Keratinocyte (primary cell): ENCODE measurements at regions not wholly inside any gene's neighbourhood (a gene's known extent, or its start where the extent isn't known, plus 50 kb on each side); places are given as distances from the start of the nearest gene placed in this dataset.

Source experiments
- DNase-seq: peaks from one replicate; pipeline ENCODE4 v3.0.0-alpha.2; 2011; ENCODE audit warnings: low read depth, missing footprints, low spot score
- FAIRE-seq: peaks from 2 replicates; lab custom pipeline; 2011; peaks lifted over from hg19 to GRCh38; lab: Jason Lieb, UNC
- H2AFZ ChIP-seq: 2 replicates; pipeline ENCODE4 v1.6.0; 2012; ENCODE audit warnings: low read length, control low read depth, inconsistent platforms; ENCODE audit not compliant: control insufficient read depth
- H3K27ac ChIP-seq: 2 replicates; pipeline ENCODE4 v1.5.1; 2011; ENCODE audit warnings: low read length; ENCODE audit not compliant: control insufficient read depth, insufficient read depth
- H3K27me3 ChIP-seq: 3 replicates; pipeline ENCODE4 v1.6.0; 2011; ENCODE audit warnings: low read length; ENCODE audit not compliant: control insufficient read depth, insufficient read depth; ENCODE audit errors: extremely low read depth
- H3K36me3 ChIP-seq, 2 experiments: 2 replicates in 1 of 2; 3 replicates in 1 of 2; pipeline ENCODE4 v1.5.1; 2011; ENCODE audit warnings: low read length in 2 of 2, mild to moderate bottlenecking in 1 of 2; ENCODE audit not compliant: control insufficient read depth in 2 of 2, insufficient read depth in 2 of 2; ENCODE audit errors: extremely low read depth in 1 of 2
- H3K4me1 ChIP-seq: 3 replicates; pipeline ENCODE4 v1.5.1; 2011; ENCODE audit warnings: low read length; ENCODE audit not compliant: control insufficient read depth, insufficient read depth; ENCODE audit errors: extremely low read depth
- H3K4me2 ChIP-seq: 3 replicates; pipeline ENCODE4 v1.6.0; 2011; ENCODE audit warnings: low read depth, low read length; ENCODE audit not compliant: control insufficient read depth, insufficient read depth; ENCODE audit errors: extremely low read depth
- H3K4me3 ChIP-seq, 3 experiments: fragments of 200-600 bp in 1 of 3; sonication (generic) in 1 of 3; 2 replicates in 2 of 3; 3 replicates in 1 of 3; pipeline ENCODE4 v1.5.1; 2011 to 2016; ENCODE audit warnings: low read length in 3 of 3, mild to moderate bottlenecking in 3 of 3, control low read depth in 2 of 3, inconsistent platforms in 1 of 3, low read depth in 1 of 3, mixed read lengths in 1 of 3, mixed run types in 1 of 3, moderate library complexity in 1 of 3; ENCODE audit not compliant: control insufficient read depth in 2 of 3, insufficient read depth in 2 of 3; ENCODE audit errors: extremely low read depth in 1 of 3
- H3K79me2 ChIP-seq: 2 replicates; pipeline ENCODE4 v1.6.0; 2012; ENCODE audit warnings: low read length; ENCODE audit not compliant: control insufficient read depth, insufficient read depth
- H3K9ac ChIP-seq: 3 replicates; pipeline ENCODE4 v1.6.0; 2011; ENCODE audit warnings: low read length; ENCODE audit not compliant: control insufficient read depth, insufficient read depth; ENCODE audit errors: extremely low read depth
- H3K9me1 ChIP-seq: 3 replicates; pipeline ENCODE4 v1.6.0; 2011; ENCODE audit warnings: low read length; ENCODE audit not compliant: control insufficient read depth, insufficient read depth; ENCODE audit errors: extremely low read depth
- H3K9me3 ChIP-seq: 2 replicates; pipeline ENCODE4 v1.5.1; 2012; ENCODE audit warnings: low read depth, low read length; ENCODE audit not compliant: control insufficient read depth
- H4K20me1 ChIP-seq: 3 replicates; pipeline ENCODE4 v1.6.0; 2011; ENCODE audit warnings: low read length; ENCODE audit not compliant: control insufficient read depth, insufficient read depth; ENCODE audit errors: extremely low read depth
- EZH2 ChIP-seq: IDR thresholded peaks from one replicate; pipeline ENCODE4 v1.6.1; 2012; ENCODE audit warnings: inconsistent platforms, mild to moderate bottlenecking, low read length, moderate library complexity
- dilution Hi-C: fragments of 300-500 bp; cut with MboI; formaldehyde crosslinking; loops from one replicate; pipeline ENCODE4 v1.7.0; 2020; ENCODE audit warnings: low sequenced_read_pairs; ENCODE audit not compliant: extremely low pct_ligation_motif_present
- TF ChIP-seq, protein P1 (sequence below), 3 experiments: IDR thresholded peaks in 1 of 3; conservative IDR thresholded peaks in 1 of 3; optimal IDR thresholded peaks in 1 of 3; 2 replicates in 2 of 3; 3 replicates in 1 of 3; pipeline versions ENCODE3 to v1.5.1; 2011; ENCODE audit warnings: low read length in 3 of 3, mild to moderate bottlenecking in 3 of 3, moderate library complexity in 2 of 3, control low read depth in 1 of 3, inconsistent platforms in 1 of 3; ENCODE audit not compliant: insufficient read depth in 2 of 3; ENCODE audit errors: extremely low read depth in 1 of 3

DNA sequence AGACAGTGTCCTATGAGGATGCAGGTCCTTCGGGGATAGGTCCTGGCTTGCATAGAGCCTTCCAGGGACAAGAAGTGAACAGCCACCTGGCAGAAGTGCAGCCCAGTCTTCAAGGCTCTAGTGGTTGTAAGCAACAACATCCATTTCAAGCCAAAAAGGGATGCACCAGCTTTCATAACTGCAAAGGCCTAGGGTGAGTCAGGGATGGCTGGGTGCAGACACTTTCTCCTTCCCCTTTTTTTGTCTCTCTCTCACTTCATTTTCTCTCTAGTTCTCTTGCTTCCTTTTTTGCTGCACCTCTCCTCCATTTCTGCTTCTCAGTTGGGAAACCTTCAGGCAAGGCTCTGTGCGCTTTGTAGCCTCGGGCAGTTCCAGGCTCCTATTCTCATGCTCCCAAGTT lies 196.2 kb upstream of the ZNF536 start:
- Histone ChIP-seq H3K36me3 (no peaks in the 10 kb centered on the region), H3K4me1 (no peaks in the 10 kb centered on the region), H3K9ac (no peak overlapping the region), H3K27ac (no peak overlapping the region), H3K9me3 (peaks cover 9% of the 10 kb centered on the region), H3K79me2 (no peaks in the 10 kb centered on the region), H3K4me3 (no peak overlapping the region), H2AFZ (no peak overlapping the region), H3K27me3 (no peaks in the 10 kb centered on the region), H3K9me1 (no peaks in the 10 kb centered on the region), H3K4me2 (no peak overlapping the region), H4K20me1 (no peaks in the 10 kb centered on the region)
- no peak for DNase-seq
- FAIRE-seq, result no peak
- dilution Hi-C loops, result no loop called here
- TF ChIP-seq, protein P1, sequence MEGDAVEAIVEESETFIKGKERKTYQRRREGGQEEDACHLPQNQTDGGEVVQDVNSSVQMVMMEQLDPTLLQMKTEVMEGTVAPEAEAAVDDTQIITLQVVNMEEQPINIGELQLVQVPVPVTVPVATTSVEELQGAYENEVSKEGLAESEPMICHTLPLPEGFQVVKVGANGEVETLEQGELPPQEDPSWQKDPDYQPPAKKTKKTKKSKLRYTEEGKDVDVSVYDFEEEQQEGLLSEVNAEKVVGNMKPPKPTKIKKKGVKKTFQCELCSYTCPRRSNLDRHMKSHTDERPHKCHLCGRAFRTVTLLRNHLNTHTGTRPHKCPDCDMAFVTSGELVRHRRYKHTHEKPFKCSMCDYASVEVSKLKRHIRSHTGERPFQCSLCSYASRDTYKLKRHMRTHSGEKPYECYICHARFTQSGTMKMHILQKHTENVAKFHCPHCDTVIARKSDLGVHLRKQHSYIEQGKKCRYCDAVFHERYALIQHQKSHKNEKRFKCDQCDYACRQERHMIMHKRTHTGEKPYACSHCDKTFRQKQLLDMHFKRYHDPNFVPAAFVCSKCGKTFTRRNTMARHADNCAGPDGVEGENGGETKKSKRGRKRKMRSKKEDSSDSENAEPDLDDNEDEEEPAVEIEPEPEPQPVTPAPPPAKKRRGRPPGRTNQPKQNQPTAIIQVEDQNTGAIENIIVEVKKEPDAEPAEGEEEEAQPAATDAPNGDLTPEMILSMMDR (optimal IDR thresholded peaks at IDR 0.05 in 1 of 3, IDR thresholded peaks at IDR 0.05 in 1 of 3, conservative IDR thresholded peaks at IDR 0.05 in 1 of 3; ENCODE audit: extremely low read depth in 1 of 3, insufficient read depth in 2 of 3, low read length in 3 of 3), result no peak
- TF ChIP-seq EZH2, result no peak

DNA sequence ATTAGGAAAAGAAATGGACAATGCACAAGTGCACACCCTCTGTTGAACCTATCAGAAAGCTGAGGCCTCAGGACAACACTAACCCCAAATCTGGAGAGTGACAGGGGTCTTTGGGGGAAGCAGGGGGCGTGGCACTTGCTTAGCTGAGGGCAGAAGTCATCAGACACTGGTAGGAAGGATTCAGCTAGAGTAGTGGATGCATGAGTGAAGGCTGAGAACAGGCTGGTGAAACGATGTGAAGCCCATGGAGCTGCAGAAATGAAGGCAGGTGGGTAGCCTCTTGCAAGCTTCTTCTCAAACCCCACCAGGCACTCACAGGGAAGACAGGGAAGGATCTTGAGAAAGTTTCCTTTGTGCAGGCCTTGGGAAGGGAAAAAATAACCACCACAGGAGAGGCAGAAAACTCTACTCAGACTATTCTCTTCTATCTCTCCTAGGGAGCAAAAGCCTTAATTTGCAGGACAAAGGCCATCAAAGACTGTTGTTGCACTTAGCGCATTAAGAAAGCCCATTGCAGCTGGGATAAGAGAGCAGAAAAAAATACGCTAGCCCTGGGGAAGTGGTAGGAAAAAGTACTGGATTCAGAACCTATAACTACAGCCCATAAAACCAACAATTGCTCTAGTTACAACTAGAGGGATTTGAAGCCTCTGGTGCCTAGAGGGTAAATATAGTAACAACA lies 193.3 kb upstream of the ZNF536 start:
- dilution Hi-C loops, result no loop called here
- no peak overlapping the region for H2AFZ ChIP-seq
- no peak for FAIRE-seq
- no peak overlapping the region for H3K27ac ChIP-seq
- H3K27me3 ChIP-seq, result no peaks in the 10 kb centered on the region
- no peak for DNase-seq
- no peak overlapping the region for H3K4me3 ChIP-seq
- no peaks in the 10 kb centered on the region for H3K4me1 ChIP-seq
- no peaks in the 10 kb centered on the region for H3K9me3 ChIP-seq
- H3K79me2 ChIP-seq, result no peaks in the 10 kb centered on the region
- H3K4me2 ChIP-seq, result no peak overlapping the region
- H4K20me1 ChIP-seq, result no peaks in the 10 kb centered on the region
- TF ChIP-seq EZH2, result no peak
- TF ChIP-seq, protein P1 (optimal IDR thresholded peaks at IDR 0.05 in 1 of 3, IDR thresholded peaks at IDR 0.05 in 1 of 3, conservative IDR thresholded peaks at IDR 0.05 in 1 of 3; ENCODE audit: extremely low read depth in 1 of 3, insufficient read depth in 2 of 3, low read length in 3 of 3), result no peak
- H3K9me1 ChIP-seq, result no peaks in the 10 kb centered on the region
- H3K36me3 ChIP-seq, result no peaks in the 10 kb centered on the region
- H3K9ac ChIP-seq, result no peak overlapping the region
